GM18951 (cell line): ENCODE measurements at regions not wholly inside any gene's neighbourhood (a gene's known extent, or its start where the extent isn't known, plus 50 kb on each side); places are given as distances from the start of the nearest gene placed in this dataset.
"Not testable (repeated sequence)": the region's sequence is repeated elsewhere in the genome, so short reads cannot be mapped to it uniquely, and the experiment has no call there.

Experiments used
- POLR2A ChIP-seq: IDR thresholded peaks from 4 replicates; pipeline ENCODE4 v1.6.1; 2011; ENCODE audit warnings: mild to moderate bottlenecking; ENCODE audit not compliant: insufficient read length, insufficient read depth; ENCODE audit errors: extremely low read depth
- in situ Hi-C: fragments of 300-500 bp; cut with MboI; formaldehyde crosslinking; loops from one replicate; pipeline ENCODE4 v1.12.0; 2022; ENCODE audit warnings: low sequenced_read_pairs, mixed read lengths, inconsistent platforms; ENCODE audit not compliant: unreplicated experiment

- TF ChIP-seq POLR2A = no peak
- in situ Hi-C loops = no loop called here
Measured at GRCh38 chr20:25985597-25985996, 288.9 kb upstream of the ZNF337 start.

- in situ Hi-C loops = no loop called here
- TF ChIP-seq POLR2A = no peak
Measured at GRCh38 chr20:25984933-25985332, 288.3 kb upstream of the ZNF337 start.

GRCh38 chr20:25982701-25983100 lies 286.0 kb upstream of the ZNF337 start:
- in situ Hi-C loops = not testable (repeated sequence)

GRCh38 chr20:25978450-25979190 lies 282.0 kb upstream of the ZNF337 start:
- in situ Hi-C loops = not testable (repeated sequence)

- in situ Hi-C loops = not testable (repeated sequence)
Measured at GRCh38 chr20:25975816-25976215, 279.2 kb upstream of the ZNF337 start.

GRCh38 chr20:25965203-25965602 lies 268.6 kb upstream of the ZNF337 start:
- in situ Hi-C loops = not testable (repeated sequence)

- in situ Hi-C loops = not testable (repeated sequence)
Measured at GRCh38 chr20:25953876-25954275, 257.2 kb upstream of the ZNF337 start.

- in situ Hi-C loops = not testable (repeated sequence)
Measured at GRCh38 chr20:25935230-25935629, 238.6 kb upstream of the ZNF337 start.

- in situ Hi-C loops = not testable (repeated sequence)
Measured at GRCh38 chr20:25932806-25933205, 236.2 kb upstream of the ZNF337 start.

GRCh38 chr20:25932170-25932569 lies 235.5 kb upstream of the ZNF337 start:
- in situ Hi-C loops = not testable (repeated sequence)

GRCh38 chr20:25902321-25902720 lies 205.7 kb upstream of the ZNF337 start:
- in situ Hi-C loops = not testable (repeated sequence)

GRCh38 chr20:25898663-25899062 lies 202.0 kb upstream of the ZNF337 start:
- in situ Hi-C loops = not testable (repeated sequence)

GRCh38 chr20:25879096-25879495 lies 182.4 kb upstream of the ZNF337 start:
- in situ Hi-C loops = not testable (repeated sequence)

- in situ Hi-C loops = loop anchor here (25.0 kb wide), 1 partner anchor 106 kb away; no protein-coding TSS in a partner anchor
Measured at GRCh38 chr20:25868650-25868979, 172.0 kb upstream of the ZNF337 start.

GRCh38 chr20:25867776-25868649 lies 171.4 kb upstream of the ZNF337 start:
- in situ Hi-C loops = loop anchor here (25.0 kb wide), 1 partner anchor 106 kb away; no protein-coding TSS in a partner anchor
- TF ChIP-seq POLR2A = no peak

- in situ Hi-C loops = loop anchor here (25.0 kb wide), 1 partner anchor 105 kb away; no protein-coding TSS in a partner anchor
Measured at GRCh38 chr20:25867015-25867775, 170.5 kb upstream of the ZNF337 start.
